ENCODE measurements at regions not wholly inside any gene's neighbourhood (a gene's known extent, or its start where the extent isn't known, plus 50 kb on each side); places are given as distances from the start of the nearest gene placed in this dataset.

GRCh38 chr5:68698025-68698940 is 395.5 kb upstream of the SLC30A5 start:
- Histone ChIP-seq H3K27me3 (no peaks in the 10 kb centered on the region), H3K4me1 (no peaks in the 10 kb centered on the region), H3K27ac (no peak overlapping the region), H3K36me3 (no peaks in the 10 kb centered on the region), H3K4me3 (no peak overlapping the region), H3K9me3 (no peaks in the 10 kb centered on the region)
- DNase-seq (no peak), ATAC-seq (no peak)
- intact Hi-C loops (cut with DNase I): no loop called here
- TF ChIP-seq CTCF (IDR thresholded peaks at IDR 0.05): no peak

DNA sequence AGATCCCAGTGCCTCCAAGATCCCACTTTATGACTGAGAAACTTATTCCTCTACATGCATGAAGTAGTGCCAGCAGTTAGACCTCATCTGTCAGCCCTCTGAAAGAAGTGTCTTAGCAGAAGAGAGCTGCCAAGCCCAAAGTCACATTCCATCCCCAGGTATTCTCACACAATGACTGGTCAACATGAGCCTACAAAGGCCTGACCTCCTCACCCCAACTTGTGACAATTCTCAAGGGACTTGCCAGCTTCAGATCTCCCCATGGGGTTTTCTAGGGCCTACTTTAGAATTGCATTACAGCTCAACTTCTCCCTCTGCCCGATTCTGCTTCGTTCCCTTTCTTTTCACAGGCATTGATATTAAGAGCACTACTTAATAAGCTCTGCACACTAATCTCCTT is 393.8 kb upstream of the SLC30A5 start:
- no peak for ATAC-seq

DNA sequence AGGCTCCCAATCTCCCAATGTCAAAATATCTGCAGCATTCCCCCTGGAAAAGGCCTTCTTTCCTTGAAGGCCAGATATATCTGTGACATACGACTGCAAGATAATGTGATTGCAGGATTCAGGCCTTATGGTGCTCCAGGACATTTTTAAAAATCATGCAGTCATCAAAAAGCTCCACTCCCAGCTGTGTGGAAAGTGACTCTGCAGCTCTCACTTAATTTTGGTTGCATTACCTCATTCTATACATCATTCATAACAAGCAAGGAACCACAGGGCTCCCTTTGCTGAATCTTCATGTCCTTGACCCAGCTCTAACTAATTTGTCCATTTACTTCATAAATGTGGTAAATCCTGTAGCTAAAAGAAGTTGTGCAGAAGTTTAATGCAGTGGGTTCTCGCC is 386.2 kb upstream of the SLC30A5 start:
- Histone ChIP-seq H3K27me3 (no peaks in the 10 kb centered on the region), H3K9me3 (no peaks in the 10 kb centered on the region), H3K4me3 (no peak overlapping the region), H3K4me1 (peaks cover 0 to 11% of the 10 kb centered on the region in 2 donors), H3K27ac (no peak overlapping the region), H3K36me3 (no peaks in the 10 kb centered on the region)
- intact Hi-C loops (cut with DNase I): no loop called here
- TF ChIP-seq CTCF (IDR thresholded peaks at IDR 0.05): no peak
- DNase-seq: no peak
- ATAC-seq: no peak

More for the DNA sequence above, 393.8 kb upstream of the SLC30A5 start:
- no peak for DNase-seq
- Histone ChIP-seq H3K4me3 (no peak overlapping the region), H3K27ac (no peak overlapping the region), H3K4me1 (no peaks in the 10 kb centered on the region), H3K27me3 (no peaks in the 10 kb centered on the region), H3K36me3 (no peaks in the 10 kb centered on the region), H3K9me3 (no peaks in the 10 kb centered on the region)
- TF ChIP-seq CTCF (IDR thresholded peaks at IDR 0.05): no peak
- intact Hi-C loops (cut with DNase I): no loop called here

GRCh38 chr5:68708156-68708841 is 385.5 kb upstream of the SLC30A5 start:
- Histone ChIP-seq H3K4me3 (no peak overlapping the region), H3K27ac (no peak overlapping the region), H3K27me3 (no peaks in the 10 kb centered on the region), H3K36me3 (no peaks in the 10 kb centered on the region), H3K4me1 (peaks cover 0 to 15% of the 10 kb centered on the region in 2 donors), H3K9me3 (no peaks in the 10 kb centered on the region)
- TF ChIP-seq CTCF (IDR thresholded peaks at IDR 0.05): no peak
- DNase-seq (peak in 1 of 4 donors; percentile 28), ATAC-seq (peak; percentile 22)
- intact Hi-C loops (cut with DNase I): no loop called here

DNA sequence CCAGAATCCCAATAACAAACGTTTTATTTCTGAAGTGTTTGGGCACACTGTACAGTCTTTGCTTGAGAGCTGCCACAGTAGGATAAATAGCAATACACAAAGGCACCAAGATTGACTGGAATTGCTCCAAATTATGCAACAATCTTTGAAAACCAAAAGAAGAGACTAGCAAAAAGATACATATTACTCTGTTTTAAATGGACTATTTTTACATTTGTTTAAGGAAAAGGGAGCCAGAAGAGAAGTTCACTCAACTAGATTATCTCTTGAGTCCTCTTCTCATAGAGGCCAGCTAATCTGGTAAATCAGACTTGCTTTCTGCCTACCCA is 385.0 kb upstream of the SLC30A5 start:
- intact Hi-C loops (cut with DNase I): no loop called here
- H3K4me3 ChIP-seq: no peak overlapping the region
- no peaks in the 10 kb centered on the region for H3K27me3 ChIP-seq
- H3K36me3 ChIP-seq: no peaks in the 10 kb centered on the region
- peak in 1 of 4 donors; percentile 44 for DNase-seq
- peak overlapping the region in 1 of 2 donors; percentile 23 for H3K27ac ChIP-seq
- H3K9me3 ChIP-seq: no peaks in the 10 kb centered on the region
- H3K4me1 ChIP-seq: peaks cover 0 to 15% of the 10 kb centered on the region in 2 donors
- TF ChIP-seq CTCF (IDR thresholded peaks at IDR 0.05): no peak
- no peak for ATAC-seq
